D341Med (cell line): ENCODE measurements at regions not wholly inside any gene's neighbourhood (a gene's known extent, or its start where the extent isn't known, plus 50 kb on each side); places are given as distances from the start of the nearest gene placed in this dataset.

Experiments used
- DNase-seq: peaks from one replicate; pipeline ENCODE4 v3.0.0; 2012; ENCODE audit warnings: low spot score

- no peak for DNase-seq
Observed at GRCh38 chr3:65112751-65113300, 425.0 kb upstream of the ADAMTS9 start.

GRCh38 chr3:65110661-65111060, 422.9 kb upstream of the ADAMTS9 start:
- no peak for DNase-seq

- DNase-seq, result no peak
Observed at GRCh38 chr3:65109966-65110500, 422.2 kb upstream of the ADAMTS9 start.

GRCh38 chr3:65107174-65107573, 419.4 kb upstream of the ADAMTS9 start:
- DNase-seq, result no peak

GRCh38 chr3:65101450-65101849, 413.6 kb upstream of the ADAMTS9 start:
- DNase-seq, result no peak

GRCh38 chr3:65098400-65098799, 410.6 kb upstream of the ADAMTS9 start:
- DNase-seq, result no peak

GRCh38 chr3:65096110-65096745, 408.4 kb upstream of the ADAMTS9 start:
- no peak for DNase-seq

- DNase-seq, result no peak
Observed at GRCh38 chr3:65094723-65095122, 406.9 kb upstream of the ADAMTS9 start.

- no peak for DNase-seq
Observed at GRCh38 chr3:65093641-65094040, 405.8 kb upstream of the ADAMTS9 start.

- no peak for DNase-seq
Observed at GRCh38 chr3:65091565-65091964, 403.8 kb upstream of the ADAMTS9 start.

- no peak for DNase-seq
Observed at GRCh38 chr3:65083240-65083639, 395.4 kb upstream of the ADAMTS9 start.

- DNase-seq, result no peak
Observed at GRCh38 chr3:65081536-65081935, 393.7 kb upstream of the ADAMTS9 start.

GRCh38 chr3:65080432-65080831, 392.6 kb upstream of the ADAMTS9 start:
- peak; percentile 51 for DNase-seq

GRCh38 chr3:65079560-65079959, 391.8 kb upstream of the ADAMTS9 start:
- DNase-seq, result no peak

- DNase-seq, result no peak
Observed at GRCh38 chr3:65078748-65079147, 390.9 kb upstream of the ADAMTS9 start.

GRCh38 chr3:65077124-65077523, 389.3 kb upstream of the ADAMTS9 start:
- no peak for DNase-seq

- DNase-seq, result no peak
Observed at GRCh38 chr3:65070968-65071367, 383.2 kb upstream of the ADAMTS9 start.

GRCh38 chr3:65060904-65061303, 373.1 kb upstream of the ADAMTS9 start:
- DNase-seq, result no peak

- DNase-seq, result no peak
Observed at GRCh38 chr3:65052101-65052500, 364.3 kb upstream of the ADAMTS9 start.

- DNase-seq, result no peak
Observed at GRCh38 chr3:65048151-65048550, 360.4 kb upstream of the ADAMTS9 start.

GRCh38 chr3:65045138-65045537, 357.3 kb upstream of the ADAMTS9 start:
- no peak for DNase-seq

- DNase-seq, result no peak
Observed at GRCh38 chr3:65044401-65044800, 356.6 kb upstream of the ADAMTS9 start.

GRCh38 chr3:65042675-65043074, 354.9 kb upstream of the ADAMTS9 start:
- no peak for DNase-seq

GRCh38 chr3:65039754-65040210, 352.0 kb upstream of the ADAMTS9 start:
- no peak for DNase-seq
